H9 (cell line): ENCODE measurements at regions not wholly inside any gene's neighbourhood (a gene's known extent, or its start where the extent isn't known, plus 50 kb on each side); places are given as distances from the start of the nearest gene placed in this dataset.

Experiments
- DNase-seq: peaks from one replicate; pipeline ENCODE4 v3.0.0-alpha.2; 2017
- H2AFZ ChIP-seq: one replicate; pipeline ENCODE4 v1.6.1; 2013; ENCODE audit warnings: mild to moderate bottlenecking, low read length, control low read depth, moderate library complexity
- H2AK5ac ChIP-seq: 2 replicates; pipeline ENCODE4 v1.6.1; 2013; ENCODE audit warnings: low read length, control low read depth, mixed read lengths; ENCODE audit not compliant: insufficient read length
- H2BK120ac ChIP-seq: one replicate; pipeline ENCODE4 v1.6.1; 2013; ENCODE audit warnings: low read depth, mild to moderate bottlenecking, low read length, control low read depth, inconsistent platforms; ENCODE audit not compliant: poor library complexity, severe bottlenecking
- H2BK12ac ChIP-seq: 2 replicates; pipeline ENCODE4 v1.6.1; 2013; ENCODE audit warnings: low read length, control low read depth, mixed read lengths, low read depth; ENCODE audit not compliant: insufficient read length
- H2BK15ac ChIP-seq: 2 replicates; pipeline ENCODE4 v1.6.1; 2013; ENCODE audit warnings: low read depth, low read length, control low read depth
- H2BK20ac ChIP-seq: one replicate; pipeline ENCODE4 v1.6.1; 2013; ENCODE audit warnings: low read depth, mild to moderate bottlenecking, low read length, control low read depth, inconsistent platforms; ENCODE audit not compliant: poor library complexity, severe bottlenecking
- H2BK5ac ChIP-seq: 2 replicates; pipeline ENCODE4 v1.6.1; 2013; ENCODE audit warnings: low read length, control low read depth, mixed read lengths; ENCODE audit not compliant: insufficient read length
- H3K14ac ChIP-seq: 2 replicates; pipeline ENCODE4 v1.6.1; 2013; ENCODE audit warnings: low read length, control low read depth; ENCODE audit not compliant: insufficient read depth
- H3K18ac ChIP-seq: 2 replicates; pipeline ENCODE4 v1.6.1; 2013; ENCODE audit warnings: low read depth, mild to moderate bottlenecking, mixed read lengths, low read length, control low read depth; ENCODE audit not compliant: insufficient read length
- H3K23ac ChIP-seq: 2 replicates; pipeline ENCODE4 v1.6.1; 2013; ENCODE audit warnings: low read length, control low read depth, mixed read lengths, low read depth; ENCODE audit not compliant: insufficient read length
- H3K23me2 ChIP-seq: 2 replicates; pipeline ENCODE4 v1.6.1; 2013; ENCODE audit warnings: low read depth, mild to moderate bottlenecking, mixed read lengths, low read length, control low read depth; ENCODE audit not compliant: insufficient read length, poor library complexity, severe bottlenecking
- H3K27ac ChIP-seq: 2 replicates; pipeline ENCODE4 v1.5.1; 2013; ENCODE audit warnings: low read length, control low read depth, mixed read lengths, low read depth; ENCODE audit not compliant: insufficient read length
- H3K27me3 ChIP-seq: 2 replicates; pipeline ENCODE4 v1.6.1; 2013; ENCODE audit warnings: low read length, control low read depth, inconsistent platforms; ENCODE audit not compliant: insufficient read depth
- H3K4ac ChIP-seq: 2 replicates; pipeline ENCODE4 v1.6.1; 2013; ENCODE audit warnings: low read depth, mild to moderate bottlenecking, control low read depth, inconsistent platforms, low read length, moderate library complexity
- H3K4me1 ChIP-seq: 2 replicates; pipeline ENCODE4 v1.6.1; 2013; ENCODE audit warnings: low read length, control low read depth, inconsistent platforms; ENCODE audit not compliant: insufficient read depth
- H3K4me2 ChIP-seq: 2 replicates; pipeline ENCODE4 v1.6.1; 2013; ENCODE audit warnings: low read length, control low read depth, mixed read lengths; ENCODE audit not compliant: insufficient read length, insufficient read depth
- H3K56ac ChIP-seq: 2 replicates; pipeline ENCODE4 v1.6.1; 2013; ENCODE audit warnings: low read depth, mild to moderate bottlenecking, mixed read lengths, low read length, control low read depth; ENCODE audit not compliant: insufficient read length
- H3K79me1 ChIP-seq: 2 replicates; pipeline ENCODE4 v1.6.1; 2013; ENCODE audit warnings: low read depth, mild to moderate bottlenecking, moderate library complexity, low read length, control low read depth, inconsistent platforms; ENCODE audit not compliant: insufficient read depth, poor library complexity, severe bottlenecking
- H3K79me2 ChIP-seq: 2 replicates; pipeline ENCODE4 v1.6.1; 2013; ENCODE audit warnings: low read length, control low read depth, inconsistent platforms; ENCODE audit not compliant: insufficient read depth
- H3K9ac ChIP-seq: 2 replicates; pipeline ENCODE4 v1.6.1; 2013; ENCODE audit warnings: low read length, control low read depth, mixed read lengths; ENCODE audit not compliant: insufficient read length; ENCODE audit errors: extremely low read depth
- H3K9me3 ChIP-seq: one replicate; pipeline ENCODE4 v1.6.1; 2013; ENCODE audit warnings: low read depth, low read length, inconsistent platforms; ENCODE audit not compliant: control insufficient read depth
- H3T11ph ChIP-seq: one replicate; pipeline ENCODE4 v1.6.1; 2013; ENCODE audit warnings: mild to moderate bottlenecking, low read length, control low read depth, inconsistent platforms
- H4K20me1 ChIP-seq: one replicate; pipeline ENCODE4 v1.6.1; 2013; ENCODE audit not compliant: control insufficient read depth, insufficient read length, insufficient read depth
- H4K5ac ChIP-seq: 2 replicates; pipeline ENCODE4 v1.6.1; 2013; ENCODE audit warnings: low read depth, mild to moderate bottlenecking, mixed read lengths, low read length, control low read depth; ENCODE audit not compliant: insufficient read length
- H4K8ac ChIP-seq: replicated peaks from 2 replicates; pipeline ENCODE4 v1.6.1; 2013; ENCODE audit warnings: low read length, control low read depth, mixed read lengths, low read depth; ENCODE audit not compliant: insufficient read length
- H4K91ac ChIP-seq: 2 replicates; pipeline ENCODE4 v1.6.1; 2013; ENCODE audit warnings: low read depth, mild to moderate bottlenecking, moderate library complexity, mixed read lengths, low read length, control low read depth; ENCODE audit not compliant: insufficient read length
- H3K27ac Mint-ChIP-seq, 3 experiments: 2 replicates in 2 of 3; 3 replicates in 1 of 3; pipeline ENCODE4 v1.8.0; 2020 to 2021; ENCODE audit warnings: mixed read lengths in 3 of 3, mild to moderate bottlenecking in 1 of 3, moderate library complexity in 1 of 3
- H3K27me3 Mint-ChIP-seq: 2 replicates; pipeline ENCODE4 v1.8.0; 2021; ENCODE audit warnings: low read depth, mild to moderate bottlenecking, moderate library complexity, mixed read lengths
- H3K36me3 Mint-ChIP-seq, 3 experiments: 2 replicates in 2 of 3; 3 replicates in 1 of 3; pipeline ENCODE4 v1.8.0; 2020 to 2021; ENCODE audit warnings: low read depth in 3 of 3, mixed read lengths in 3 of 3; ENCODE audit not compliant: insufficient read depth in 1 of 3
- H3K4me1 Mint-ChIP-seq, 2 experiments: 2 replicates each; pipeline ENCODE4 v1.8.0; 2020; ENCODE audit warnings: mixed read lengths in 2 of 2
- H3K4me3 Mint-ChIP-seq, 2 experiments: 2 replicates in 1 of 2; 3 replicates in 1 of 2; pipeline ENCODE4 v1.8.0; 2020 to 2021; ENCODE audit warnings: mild to moderate bottlenecking in 2 of 2, mixed read lengths in 2 of 2, moderate library complexity in 1 of 2
- H3K9me3 Mint-ChIP-seq, 2 experiments: 2 replicates in 1 of 2; 3 replicates in 1 of 2; pipeline ENCODE4 v1.8.0; 2020; ENCODE audit warnings: mild to moderate bottlenecking in 2 of 2, mixed read lengths in 2 of 2, moderate library complexity in 1 of 2
- CTCF ChIP-seq: fragments of 200-600 bp; sonication (generic); conservative IDR thresholded peaks from 3 replicates; pipeline ENCODE4 v1.8.0; 2021; ENCODE audit warnings: antibody characterized with exemption, mild to moderate bottlenecking
- WGBS: extraction: QIAGEN DNeasy Blood & Tissue Kit; methylation state at CpG from one replicate; pipeline ENCODE4 v1.1.7; 2013; ENCODE audit warnings: missing lambda C conversion rate, low lambda C conversion rate, mixed read lengths; ENCODE audit not compliant: insufficient read length; ENCODE audit errors: extremely low coverage; 5-methylcytosine and 5-hydroxymethylcytosine counted together

DNA sequence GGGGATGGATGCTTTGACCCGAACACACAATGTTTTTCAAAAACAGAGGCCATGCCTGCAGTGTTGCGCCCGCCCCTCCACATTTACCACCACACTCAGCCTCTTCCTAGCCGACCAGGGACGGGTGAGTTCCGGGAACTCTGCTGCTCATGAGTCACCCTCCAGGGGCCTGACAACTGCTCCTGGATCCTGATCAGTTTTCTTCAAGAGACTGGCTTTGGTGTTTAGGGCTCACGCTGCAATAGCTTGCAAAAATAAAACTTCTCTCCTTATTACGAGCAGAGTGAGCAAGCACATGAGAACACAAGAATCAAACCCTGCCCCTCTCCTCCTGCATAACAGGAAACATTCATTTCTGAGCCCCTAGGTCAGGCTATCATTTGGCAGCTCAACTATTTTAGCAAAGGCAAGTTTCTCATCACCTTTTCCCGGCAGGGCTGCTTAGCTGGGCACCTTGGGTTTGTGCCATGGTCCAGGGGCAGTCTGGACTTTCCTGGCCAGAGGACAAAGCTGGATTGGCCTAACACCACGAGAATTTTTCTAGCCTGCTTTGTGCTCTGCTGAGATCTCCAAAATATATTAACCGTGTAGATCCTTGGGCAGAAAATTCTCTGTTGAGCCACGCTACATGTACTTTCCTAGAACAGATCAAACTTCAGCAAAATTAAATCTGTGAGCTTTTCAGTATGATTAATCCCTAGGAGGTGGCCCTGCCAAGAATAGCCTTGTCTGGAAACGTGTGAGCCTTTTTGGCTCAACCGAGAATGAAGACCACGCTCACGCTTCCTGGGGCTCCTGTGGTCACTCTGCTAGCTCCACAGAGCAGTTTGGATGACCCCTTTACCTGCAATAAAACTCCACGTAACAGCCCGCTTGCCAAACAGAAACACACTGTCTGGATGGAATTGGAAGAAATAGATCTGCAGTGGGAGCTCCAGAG is 52.7 kb upstream of the SPATA12 start:
- no peaks in the 10 kb centered on the region for H3K79me2 ChIP-seq
- H3K27me3 Mint-ChIP-seq = no peaks in the 10 kb centered on the region; the same call in 1 of the 2 replicates
- H3K4ac ChIP-seq = no peak overlapping the region
- no peaks in the 10 kb centered on the region for H3K79me1 ChIP-seq
- no peaks in the 10 kb centered on the region for H3K23me2 ChIP-seq
- no peak overlapping the region for H2BK5ac ChIP-seq
- no CpG with 5 or more reads among the region's 18 CpGs for WGBS
- H3K23ac ChIP-seq = no peak overlapping the region
- H3K9me3 ChIP-seq = no peaks in the 10 kb centered on the region
- H2AFZ ChIP-seq = no peak overlapping the region
- H3K4me1 Mint-ChIP-seq = peaks cover 18 to 22% of the 10 kb centered on the region in 2 experiments
- H3K36me3 Mint-ChIP-seq = peaks cover 0 to 4% (median 0%) of the 10 kb centered on the region in 3 experiments; a peak in 3 of 7 replicates
- H2BK15ac ChIP-seq = no peak overlapping the region
- H3K9me3 Mint-ChIP-seq = no peaks in the 10 kb centered on the region
- no peak for DNase-seq
- no peak overlapping the region for H3T11ph ChIP-seq
- H4K91ac ChIP-seq = no peak overlapping the region
- no peak for TF ChIP-seq CTCF
- H4K20me1 ChIP-seq = no peaks in the 10 kb centered on the region
- H3K14ac ChIP-seq = no peak overlapping the region
- H2BK20ac ChIP-seq = no peak overlapping the region
- no peak overlapping the region for H3K27ac ChIP-seq
- H4K5ac ChIP-seq = no peak overlapping the region
- no peak overlapping the region for H2BK120ac ChIP-seq
- H3K27me3 ChIP-seq = no peaks in the 10 kb centered on the region
- H3K4me2 ChIP-seq = no peak overlapping the region
- no peak overlapping the region for H2BK12ac ChIP-seq
- no peak overlapping the region for H4K8ac ChIP-seq
- no peak overlapping the region for H3K4me3 Mint-ChIP-seq
- H2AK5ac ChIP-seq = no peak overlapping the region
- H3K56ac ChIP-seq = no peak overlapping the region
- no peak overlapping the region for H3K9ac ChIP-seq
- no peaks in the 10 kb centered on the region for H3K4me1 ChIP-seq
- peak overlapping the region; percentile 22 to 49 (median 38); a peak in 3 of 7 replicates for H3K27ac Mint-ChIP-seq
- no peak overlapping the region for H3K18ac ChIP-seq
